NOMO-1 treated with DMSO at 0.1 percent for 48 hours (cell line): ENCODE measurements at regions not wholly inside any gene's neighbourhood (a gene's known extent, or its start where the extent isn't known, plus 50 kb on each side); places are given as distances from the start of the nearest gene placed in this dataset.
"Not testable (repeated sequence)": the region's sequence is repeated elsewhere in the genome, so short reads cannot be mapped to it uniquely, and the experiment has no call there.

Experiments
- DNase-seq: peaks from one replicate; lab custom pipeline; 2025; ENCODE audit not compliant: unreplicated experiment; lab: John Stamatoyannopoulos, UW

- no peak for DNase-seq
Observed at GRCh38 chr1:29689372-29690030, 453.2 kb downstream of the PTPRU start.

GRCh38 chr1:29688471-29689365 is 452.4 kb downstream of the PTPRU start:
- no peak for DNase-seq

DNA sequence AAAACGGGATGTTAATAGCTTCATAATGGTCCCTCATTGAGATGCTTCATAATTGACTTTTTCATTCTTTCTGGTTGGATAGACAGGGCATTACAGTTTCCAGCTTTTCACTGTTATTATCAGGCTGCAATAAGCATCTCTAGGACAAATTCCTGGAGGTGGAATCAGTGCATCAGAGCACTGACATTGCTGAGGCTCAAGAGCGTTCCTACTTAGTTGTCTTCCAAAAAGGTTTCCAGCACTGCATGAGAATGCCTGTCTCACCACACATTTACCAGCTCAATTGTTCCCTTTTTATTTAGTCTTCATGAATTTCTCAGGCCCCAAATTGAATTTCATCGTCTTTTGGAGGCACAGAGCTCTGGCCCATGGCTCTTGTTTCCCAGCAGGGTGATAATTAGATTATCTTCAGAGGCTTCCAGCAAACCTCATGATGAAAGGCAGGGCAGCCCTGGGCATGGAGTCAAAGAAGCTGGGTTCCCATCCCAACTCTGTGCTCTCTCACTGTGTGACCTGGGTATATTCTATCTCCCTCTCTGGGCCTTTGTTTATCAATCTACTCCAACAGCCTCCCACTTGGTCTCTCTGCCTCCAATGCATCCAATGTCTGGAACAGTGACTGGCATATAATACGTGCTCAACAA is 451.4 kb downstream of the PTPRU start:
- no peak for DNase-seq

DNA sequence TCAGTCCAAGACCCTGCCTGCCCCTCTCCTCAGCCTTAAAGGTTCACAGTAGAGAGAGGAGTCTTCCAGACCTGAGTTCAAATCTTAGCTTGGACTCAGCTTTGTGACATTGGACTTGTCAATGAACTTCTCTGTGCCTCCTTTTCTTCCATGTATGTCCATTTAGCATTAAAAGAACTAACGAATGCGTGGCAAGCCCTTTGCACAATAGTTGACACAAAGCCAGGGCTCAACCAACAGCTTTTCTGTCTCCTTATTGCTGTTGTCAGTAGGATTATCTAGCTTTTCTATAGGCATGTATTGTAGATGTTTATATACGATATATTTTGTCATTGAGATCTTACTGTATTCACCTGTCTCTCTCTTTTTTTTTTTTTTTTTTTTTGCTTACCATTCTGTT is 450.8 kb downstream of the PTPRU start:
- no peak for DNase-seq

- no peak for DNase-seq
Observed at GRCh38 chr1:29686012-29686930, 449.9 kb downstream of the PTPRU start.

- no peak for DNase-seq
Observed at GRCh38 chr1:29685387-29685786, 449.1 kb downstream of the PTPRU start.

GRCh38 chr1:29684141-29684540 is 447.8 kb downstream of the PTPRU start:
- DNase-seq = no peak

DNA sequence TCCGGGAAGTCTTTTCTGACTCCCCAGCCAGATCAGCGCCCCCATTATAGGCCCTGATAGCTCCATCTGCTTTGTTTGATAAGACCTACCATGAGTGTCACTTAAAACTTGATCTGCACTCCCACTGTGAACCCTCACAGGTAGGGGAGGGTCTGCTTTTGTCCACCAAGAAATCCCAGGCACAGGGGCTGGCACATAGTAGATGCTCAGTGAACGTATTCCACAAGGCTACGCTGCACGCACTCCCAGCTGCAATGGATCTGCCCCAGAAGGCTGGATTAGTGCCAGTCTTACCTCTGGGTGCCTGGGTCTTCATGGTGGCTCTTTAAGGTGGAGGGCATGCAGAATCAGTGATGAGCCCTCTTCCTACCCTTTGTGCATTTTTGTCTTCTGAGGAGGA is 447.1 kb downstream of the PTPRU start:
- DNase-seq = no peak

- DNase-seq = no peak
Observed at GRCh38 chr1:29682919-29683295, 446.6 kb downstream of the PTPRU start.

- no peak for DNase-seq
Observed at GRCh38 chr1:29682171-29682918, 446.0 kb downstream of the PTPRU start.

- DNase-seq = not testable (repeated sequence)
Observed at GRCh38 chr1:29681416-29681815, 445.1 kb downstream of the PTPRU start.

GRCh38 chr1:29679828-29680558 is 443.7 kb downstream of the PTPRU start:
- DNase-seq = no peak

DNA sequence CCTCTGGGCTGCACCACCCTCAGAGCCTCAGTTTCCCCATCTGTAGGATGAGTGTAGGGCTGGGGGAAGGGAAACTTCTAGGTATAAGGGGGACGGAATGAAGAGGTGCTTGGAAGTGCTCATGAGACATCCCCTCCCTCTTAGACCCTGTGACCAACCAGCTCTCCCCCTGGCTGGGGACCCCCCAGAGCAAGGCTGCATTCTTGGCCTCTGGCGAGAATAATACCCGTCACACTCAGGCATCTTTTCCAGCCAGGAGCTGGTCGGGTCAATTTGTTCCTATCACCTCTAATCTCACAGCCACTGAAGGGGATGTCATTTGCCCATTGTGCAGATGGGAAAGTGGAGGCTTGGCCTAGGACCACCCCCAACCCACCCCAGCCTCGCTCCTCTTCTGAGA is 443.0 kb downstream of the PTPRU start:
- DNase-seq = no peak

GRCh38 chr1:29677028-29678024 is 441.0 kb downstream of the PTPRU start:
- DNase-seq = no peak

DNA sequence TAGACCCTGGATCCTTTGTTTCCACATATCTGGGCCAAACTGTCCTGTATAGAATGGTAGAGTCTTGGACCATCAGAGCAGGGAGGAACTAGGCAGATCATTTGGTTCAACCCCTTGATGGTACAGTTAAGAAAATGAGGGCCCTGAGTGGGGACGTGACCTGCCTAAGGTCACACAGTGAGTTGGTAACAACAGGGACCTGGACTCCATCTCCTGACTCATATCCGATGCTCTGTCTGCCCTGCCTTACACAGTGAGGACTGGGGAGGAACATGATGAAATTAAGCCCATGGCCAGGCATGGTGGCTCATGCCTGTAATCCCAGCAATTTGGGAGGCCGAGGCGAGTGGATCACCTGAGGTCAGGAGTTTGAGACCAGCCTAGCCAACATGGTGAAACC is 440.2 kb downstream of the PTPRU start:
- no peak for DNase-seq

- no peak for DNase-seq
Observed at GRCh38 chr1:29675481-29676263, 439.4 kb downstream of the PTPRU start.

DNA sequence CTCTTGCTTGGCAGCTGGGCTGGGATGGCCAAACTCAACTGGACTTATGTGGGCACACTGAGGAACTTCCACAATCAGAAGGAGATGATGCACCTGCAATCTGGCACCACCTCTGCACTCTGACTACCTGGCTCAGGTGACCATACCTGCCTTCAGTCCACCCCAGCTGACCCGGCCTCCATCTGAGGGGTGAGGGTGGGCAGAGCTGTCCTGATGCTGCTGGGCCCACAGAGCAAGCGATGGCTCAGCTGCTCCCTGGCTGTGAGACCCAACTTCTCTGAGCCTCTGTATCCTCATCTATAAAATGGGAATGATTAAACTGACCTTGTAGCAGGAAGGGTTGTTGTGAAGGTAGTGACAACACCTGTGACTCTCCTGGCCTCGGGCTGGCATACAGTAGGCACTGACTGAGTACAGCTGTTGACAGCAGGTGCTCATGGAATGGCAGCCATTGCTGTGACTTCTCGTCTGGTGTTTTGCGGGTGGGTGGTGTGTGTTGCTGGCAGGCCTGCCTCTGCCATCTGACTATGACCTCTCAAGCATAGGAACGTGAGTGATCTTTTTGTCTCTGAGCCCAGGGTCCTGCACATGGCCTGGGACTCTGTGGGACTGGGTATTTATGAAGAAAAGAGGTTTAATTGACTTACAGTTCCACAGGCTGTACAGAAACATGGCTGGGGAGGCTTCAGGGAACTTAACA is 438.5 kb downstream of the PTPRU start:
- DNase-seq = no peak
